ENCODE measurements at regions not wholly inside any gene's neighbourhood (a gene's known extent, or its start where the extent isn't known, plus 50 kb on each side); places are given as distances from the start of the nearest gene placed in this dataset.

- TF ChIP-seq CTCF (IDR thresholded peaks at IDR 0.05; ENCODE audit: low read depth, low read length, missing input control) (no peak), MAX (IDR thresholded peaks at IDR 0.05) (no peak), RAD21 (IDR thresholded peaks at IDR 0.05) (no peak), REST (IDR thresholded peaks at IDR 0.05) (no peak), GABPA (IDR thresholded peaks at IDR 0.05 in 1 of 2, conservative IDR thresholded peaks at IDR 0.05 in 1 of 2) (no peak), TAF1 (conservative IDR thresholded peaks at IDR 0.05) (no peak), YY1 (IDR thresholded peaks at IDR 0.05) (no peak), SP1 (IDR thresholded peaks at IDR 0.05) (no peak), FOXA1 (IDR thresholded peaks at IDR 0.05) (no peak), ATF3 (IDR thresholded peaks at IDR 0.05) (no peak), NR2F2 (IDR thresholded peaks at IDR 0.05) (no peak)
Observed at GRCh38 chr7:96408881-96409280, 87.0 kb upstream of the SLC25A13 start.

Measured in liver (tissue), 3 donors.